ENCODE measurements at regions not wholly inside any gene's neighbourhood (a gene's known extent, or its start where the extent isn't known, plus 50 kb on each side); places are given as distances from the start of the nearest gene placed in this dataset.
"Not testable (repeated sequence)": the region's sequence is repeated elsewhere in the genome, so short reads cannot be mapped to it uniquely, and the experiment has no call there.

DNA sequence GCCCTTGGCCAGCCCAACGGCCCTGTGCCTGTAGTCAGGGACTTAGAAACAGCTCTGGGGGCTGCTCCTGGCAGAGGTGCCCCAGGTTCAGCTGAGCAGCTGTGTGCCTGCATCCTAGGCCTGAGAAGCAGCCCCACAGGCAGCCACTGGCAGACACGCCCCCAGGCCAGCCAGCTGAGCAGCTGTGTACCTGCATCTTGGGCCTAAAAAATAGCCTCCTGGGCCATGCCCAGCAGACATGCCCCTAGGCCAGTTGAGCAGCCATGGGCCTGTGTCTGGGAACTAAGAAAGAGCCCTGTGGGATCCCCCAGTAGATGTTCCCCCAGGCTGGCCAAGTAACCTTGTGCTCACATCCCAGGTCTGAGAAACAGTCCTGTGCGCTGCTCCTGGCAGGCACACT, 64.0 kb downstream of the TBR1 start:
- no peak for DNase-seq (ENCODE audit: low read depth)

DNA sequence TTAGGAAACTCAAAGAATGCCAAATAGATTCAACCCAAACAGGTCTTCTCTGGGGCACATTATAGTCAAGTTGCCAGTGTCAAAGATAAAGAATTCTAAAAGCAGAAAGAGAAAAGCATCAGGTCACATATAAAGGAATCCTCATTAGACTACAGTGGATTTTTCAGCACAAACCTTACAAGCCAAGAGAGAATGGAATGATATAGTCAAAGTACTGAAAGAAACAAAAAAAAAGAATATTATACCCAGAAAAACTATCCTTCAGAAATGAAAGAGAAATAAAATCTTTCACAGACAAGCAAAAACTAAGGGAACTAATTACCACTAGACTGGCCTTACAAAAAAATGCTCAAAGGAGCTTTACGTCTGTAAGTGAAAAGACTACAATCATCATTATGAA, 65.5 kb downstream of the TBR1 start:
- no peak for DNase-seq (ENCODE audit: low read depth)

DNA sequence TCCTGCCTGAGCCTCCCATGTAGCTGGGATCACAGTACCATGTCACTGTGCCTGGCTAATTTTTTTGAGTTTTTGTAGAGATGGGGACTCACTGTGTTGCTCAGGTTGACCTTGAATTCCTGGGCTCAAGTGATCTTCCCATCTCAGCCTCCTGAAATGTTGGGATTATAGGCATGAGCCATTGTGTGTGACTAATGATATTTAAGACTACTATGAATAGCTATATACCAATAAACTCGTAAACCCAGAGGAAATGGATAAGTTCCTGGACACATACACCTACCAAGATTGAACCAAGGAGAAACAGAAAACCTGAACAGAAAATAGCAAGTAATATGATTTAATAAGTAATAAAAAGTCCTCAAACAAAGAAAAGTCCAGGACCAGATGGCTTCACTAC, 68.0 kb downstream of the TBR1 start:
- no peak for DNase-seq (ENCODE audit: low read depth)

DNA sequence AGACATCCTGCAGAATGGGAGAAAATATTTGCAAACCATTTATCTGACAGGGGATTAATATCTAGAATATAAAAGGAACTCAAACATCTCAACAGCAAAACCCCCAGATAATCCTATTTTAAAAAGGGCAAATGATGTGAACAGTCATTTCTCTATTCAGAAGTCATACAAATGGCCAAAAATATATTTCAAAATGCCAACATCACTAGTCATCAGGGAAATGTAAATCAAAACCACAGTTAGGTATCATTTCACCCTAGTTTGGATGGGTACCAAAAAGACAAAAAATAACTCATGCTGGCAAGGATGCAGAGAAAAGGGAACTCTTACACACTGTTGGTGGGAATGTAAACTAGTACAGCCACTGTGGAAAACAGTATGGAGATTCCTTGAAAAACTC, 70.0 kb downstream of the TBR1 start:
- no peak for DNase-seq (ENCODE audit: low read depth)

DNA sequence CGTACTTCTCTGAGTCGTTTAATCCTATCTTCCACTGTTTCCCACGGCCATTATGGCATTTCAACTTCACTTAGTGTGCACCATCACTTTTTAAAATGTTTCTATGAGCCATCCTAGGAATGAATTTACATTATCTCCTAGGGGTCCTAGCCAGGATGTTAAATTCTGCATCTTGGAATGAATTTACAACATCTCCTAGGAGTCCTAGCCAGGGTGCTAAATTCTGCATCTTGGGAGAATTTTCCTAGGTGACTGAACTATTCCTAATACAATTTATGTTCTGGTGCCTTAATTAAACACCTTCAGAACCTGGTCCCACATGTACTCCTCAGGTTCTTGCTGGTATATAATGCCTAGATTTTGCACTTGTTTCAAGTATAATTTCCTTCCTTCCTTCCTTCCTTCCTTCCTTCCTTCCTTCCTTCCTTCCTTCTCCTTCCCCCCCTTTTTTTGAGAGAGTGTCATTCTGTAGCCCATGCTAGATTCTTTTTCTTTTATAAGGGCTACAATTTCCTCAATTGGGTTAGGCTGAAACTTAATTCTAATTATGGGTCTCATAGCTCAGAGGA, 72.1 kb downstream of the TBR1 start:
- no peak for DNase-seq (ENCODE audit: low read depth)

- DNase-seq (ENCODE audit: low read depth): no peak
Observed at GRCh38 chr2:161488879-161489278, 72.8 kb downstream of the TBR1 start.

DNA sequence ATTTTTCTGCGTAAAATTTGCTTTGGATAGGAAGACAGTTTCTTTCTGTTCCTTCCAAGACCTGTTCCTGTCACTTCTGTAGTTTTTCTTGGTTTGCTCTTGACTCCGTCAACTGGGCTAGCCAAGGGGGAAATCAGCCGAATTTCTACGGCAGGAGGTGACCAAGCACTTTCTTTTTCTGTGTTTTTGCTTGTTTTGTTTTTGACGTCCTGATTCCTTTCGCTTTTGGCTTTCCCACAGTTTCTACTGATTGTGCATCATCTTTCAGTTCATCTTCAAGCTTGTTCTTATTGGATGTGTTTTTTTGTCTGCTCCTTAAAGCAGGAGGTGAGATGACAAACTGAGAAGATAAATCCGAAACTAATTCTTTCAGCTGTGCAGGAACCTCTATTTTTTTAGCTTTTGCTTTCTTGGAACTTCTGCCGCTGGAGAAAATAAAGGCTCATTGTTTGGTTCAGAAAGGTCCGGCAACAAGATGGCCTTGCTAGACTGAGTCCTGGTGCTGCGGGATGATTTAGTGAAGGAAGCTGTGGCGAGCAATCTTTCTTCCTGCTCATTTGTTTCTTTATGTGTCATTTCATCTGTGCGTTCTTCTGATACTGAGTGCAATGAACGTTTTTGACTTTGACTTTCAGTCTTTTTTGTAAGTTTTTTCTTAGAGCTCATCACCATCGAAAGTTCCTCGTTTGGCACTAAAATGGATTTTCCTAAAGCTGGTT, 85.0 kb downstream of the TBR1 start:
- not testable (repeated sequence) for DNase-seq (ENCODE audit: low read depth)

GRCh38 chr2:161502279-161502678, 86.2 kb downstream of the TBR1 start:
- DNase-seq (ENCODE audit: low read depth): not testable (repeated sequence)

- DNase-seq (ENCODE audit: low read depth): not testable (repeated sequence)
Observed at GRCh38 chr2:161504628-161505289, 88.7 kb downstream of the TBR1 start.

- not testable (repeated sequence) for DNase-seq (ENCODE audit: low read depth)
Observed at GRCh38 chr2:161505466-161505865, 89.4 kb downstream of the TBR1 start.

- DNase-seq (ENCODE audit: low read depth): not testable (repeated sequence)
Observed at GRCh38 chr2:161513295-161514032, 97.4 kb downstream of the TBR1 start.

DNA sequence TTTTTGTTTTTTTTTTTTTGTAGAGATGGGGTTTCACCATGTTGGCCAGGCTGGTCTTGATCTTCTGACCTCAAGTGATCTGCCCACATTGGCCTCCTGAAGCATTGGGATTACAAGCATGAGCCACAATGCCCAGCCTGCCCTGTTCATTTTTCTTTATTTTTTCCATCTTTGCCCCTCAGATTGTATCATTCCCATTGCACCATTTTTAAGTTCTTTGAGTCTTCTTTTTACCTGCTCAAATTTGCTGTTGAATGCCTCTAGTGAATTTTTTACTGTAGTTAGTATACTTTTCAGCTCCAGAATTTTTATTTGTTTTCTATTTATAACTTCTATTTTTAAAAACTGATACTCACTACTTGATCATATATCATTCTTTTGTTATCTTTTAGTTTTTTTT, 101.4 kb upstream of the SLC4A10 start:
- no peak for DNase-seq (ENCODE audit: low read depth)

GRCh38 chr2:161533218-161533617, 91.0 kb upstream of the SLC4A10 start:
- no peak for DNase-seq (ENCODE audit: low read depth)

DNA sequence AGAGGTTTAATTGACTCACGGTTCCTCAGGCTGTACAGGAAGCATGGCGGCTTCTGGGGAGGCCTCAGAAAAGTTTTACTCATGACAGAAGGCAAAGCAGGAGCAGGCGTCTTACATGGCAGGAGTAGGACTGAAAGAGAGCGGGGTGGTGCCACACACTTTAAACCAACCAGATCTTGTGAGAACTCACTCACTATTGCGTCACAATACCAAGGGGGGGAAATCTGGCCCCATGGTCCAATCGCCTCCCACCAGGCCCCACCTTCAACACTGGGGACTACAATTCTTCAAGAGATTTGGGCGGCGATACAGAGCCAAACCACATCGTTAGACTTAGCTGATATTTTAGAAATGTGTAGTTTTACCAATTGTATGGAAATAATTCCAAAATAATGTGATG, 77.6 kb upstream of the SLC4A10 start:
- no peak for DNase-seq (ENCODE audit: low read depth)

- DNase-seq (ENCODE audit: low read depth): no peak
Observed at GRCh38 chr2:161547130-161547529, 77.1 kb upstream of the SLC4A10 start.

GRCh38 chr2:161552015-161552414, 72.2 kb upstream of the SLC4A10 start:
- peak; percentile 2 for DNase-seq (ENCODE audit: low read depth)

DNA sequence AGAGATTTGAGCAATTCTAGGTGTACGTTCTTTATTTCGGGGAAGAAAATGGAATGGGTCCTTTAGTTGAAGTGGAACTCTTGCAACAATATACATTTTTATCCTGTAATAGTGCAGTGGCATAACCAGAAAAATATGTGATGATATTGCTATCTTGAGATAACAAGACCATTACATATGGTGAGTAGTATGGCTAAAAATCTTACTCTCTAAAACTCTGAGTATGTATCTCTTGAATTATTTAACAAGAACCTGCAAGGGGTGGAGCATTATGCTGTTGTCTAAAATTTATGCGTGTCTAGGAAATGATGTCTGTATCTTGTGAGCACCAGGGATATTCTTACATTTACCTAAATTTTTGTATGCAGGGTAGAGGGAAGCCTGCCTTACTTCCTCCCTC, 68.4 kb upstream of the SLC4A10 start:
- no peak for DNase-seq (ENCODE audit: low read depth)

- peak; percentile 2 for DNase-seq (ENCODE audit: low read depth)
Observed at GRCh38 chr2:161556440-161556839, 67.8 kb upstream of the SLC4A10 start.

GRCh38 chr2:161557538-161557937, 66.7 kb upstream of the SLC4A10 start:
- DNase-seq (ENCODE audit: low read depth): no peak

DNA sequence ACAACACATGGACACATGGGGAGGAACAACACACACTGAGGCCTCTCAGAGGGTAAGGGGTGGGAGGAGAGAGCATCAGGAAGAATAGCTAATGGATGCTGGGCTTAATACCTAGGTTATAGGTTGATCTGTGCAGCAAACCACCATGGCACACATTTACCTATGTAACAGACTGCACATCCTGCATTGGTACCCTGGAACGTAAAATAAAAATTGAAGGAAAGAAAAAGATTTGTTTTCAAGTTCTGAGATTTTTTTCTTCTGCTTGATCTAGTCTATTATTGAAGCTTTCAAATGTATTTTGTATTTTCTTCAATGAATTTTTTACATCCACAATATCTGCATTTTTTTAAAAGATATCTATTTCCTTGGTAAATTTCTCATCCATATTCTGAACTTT, 59.3 kb upstream of the SLC4A10 start:
- DNase-seq (ENCODE audit: low read depth): no peak

GRCh38 chr2:161569401-161569800, 54.8 kb upstream of the SLC4A10 start:
- DNase-seq (ENCODE audit: low read depth): no peak

DNA sequence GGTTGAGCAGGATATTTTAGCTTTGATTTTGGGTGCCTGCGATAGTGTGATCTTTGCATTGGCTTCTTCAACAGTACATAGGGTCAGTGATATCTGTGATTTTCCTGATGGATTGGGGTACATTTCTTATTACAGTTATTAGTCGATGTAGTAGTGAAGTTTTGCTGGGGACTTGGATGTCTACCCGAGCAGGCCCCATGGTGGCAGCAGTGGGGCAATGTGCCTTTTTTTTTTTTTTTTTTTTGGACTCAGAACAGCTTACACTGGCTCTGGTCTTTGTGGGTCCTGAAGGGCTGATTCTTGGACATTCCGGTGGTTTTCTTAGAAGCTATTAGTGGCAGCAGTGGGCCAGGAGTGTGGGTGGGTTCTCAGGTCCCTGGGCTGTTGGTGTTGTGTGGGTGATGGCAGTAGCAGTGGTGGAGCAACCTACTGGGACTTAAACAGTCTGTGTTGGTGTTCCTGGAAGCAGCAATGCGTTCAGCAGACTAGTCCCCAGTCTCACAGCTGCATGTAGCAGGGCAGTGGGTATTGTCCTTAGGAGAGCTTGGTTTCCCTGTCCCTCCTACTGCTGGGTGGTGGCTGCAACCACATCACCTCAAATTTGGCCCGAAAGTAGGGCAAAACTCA, 53.7 kb upstream of the SLC4A10 start:
- no peak for DNase-seq (ENCODE audit: low read depth)
